NCI-H524 (cell line): ENCODE measurements at regions not wholly inside any gene's neighbourhood (a gene's known extent, or its start where the extent isn't known, plus 50 kb on each side); places are given as distances from the start of the nearest gene placed in this dataset.
"Not testable (repeated sequence)": the region's sequence is repeated elsewhere in the genome, so short reads cannot be mapped to it uniquely, and the experiment has no call there.

ENCODE experiments used
- DNase-seq, 2 experiments: peaks; one replicate each; lab custom pipeline; 2025; lab: John Stamatoyannopoulos, UW

GRCh38 chr12:77216136-77216535, 150.8 kb upstream of the E2F7 start:
- not testable (repeated sequence) for DNase-seq

GRCh38 chr12:77214136-77214535, 148.8 kb upstream of the E2F7 start:
- DNase-seq = no peak

DNA sequence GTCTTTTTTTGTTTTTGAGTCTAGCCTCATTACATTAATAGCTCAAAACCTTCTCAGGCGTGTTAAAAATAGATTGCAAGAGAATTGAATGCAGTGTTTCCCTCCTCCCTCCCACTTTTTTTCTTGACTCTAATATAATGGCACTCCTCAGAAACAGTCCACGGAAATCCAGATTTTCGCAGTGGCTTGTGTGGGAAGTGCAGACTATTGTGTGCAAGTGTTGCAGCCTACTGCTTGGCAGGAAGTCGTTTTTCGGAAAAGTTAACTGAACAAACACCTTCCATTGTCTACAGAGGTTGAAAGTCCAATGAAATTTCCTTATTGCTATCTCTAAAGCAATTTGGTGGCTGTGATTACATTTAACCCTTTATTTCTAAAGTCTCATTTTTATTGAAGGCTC, 147.9 kb upstream of the E2F7 start:
- no peak for DNase-seq

DNA sequence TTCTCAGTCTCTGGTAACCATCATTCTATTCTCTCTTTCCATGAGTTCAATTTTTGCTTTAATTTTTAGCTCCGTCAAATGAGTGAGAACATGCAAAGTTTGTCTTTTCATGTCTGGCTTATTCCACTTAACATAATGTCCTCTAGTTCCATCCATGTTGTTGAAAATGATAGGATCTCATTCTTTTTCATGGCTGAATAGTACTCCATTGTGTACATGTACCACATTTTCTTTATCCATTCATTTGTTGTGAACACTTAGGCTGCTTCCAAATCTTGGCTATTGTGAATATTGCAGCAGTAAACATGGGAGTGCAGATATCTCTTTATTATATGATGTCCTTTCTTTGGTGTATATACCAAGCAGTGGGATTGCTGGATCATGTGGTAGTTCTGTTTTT, 145.4 kb upstream of the E2F7 start:
- DNase-seq = no peak

DNA sequence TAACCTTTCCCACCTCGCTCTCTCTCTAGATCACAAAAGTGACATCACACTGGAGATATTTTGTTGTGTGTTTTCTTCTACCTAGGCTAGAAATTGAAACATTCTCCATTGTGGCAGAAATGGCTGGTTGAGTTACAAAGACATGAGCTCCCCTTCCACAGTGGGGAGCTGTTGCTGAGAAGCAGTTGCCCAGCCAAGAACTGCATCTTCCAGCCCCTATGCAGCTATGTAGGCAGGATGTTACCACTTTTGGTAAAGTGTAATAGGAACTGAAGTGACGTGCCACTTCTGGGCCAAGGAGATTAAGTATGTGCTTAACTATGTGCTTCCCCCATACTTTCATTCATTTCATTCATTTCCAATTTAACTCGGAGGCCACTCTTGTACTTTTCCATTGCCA, 138.7 kb upstream of the E2F7 start:
- DNase-seq = peak; percentile 18 to 72

GRCh38 chr12:77202457-77203060, 137.2 kb upstream of the E2F7 start:
- no peak for DNase-seq

- DNase-seq = no peak
Measured at GRCh38 chr12:77189901-77190416, 124.6 kb upstream of the E2F7 start.

DNA sequence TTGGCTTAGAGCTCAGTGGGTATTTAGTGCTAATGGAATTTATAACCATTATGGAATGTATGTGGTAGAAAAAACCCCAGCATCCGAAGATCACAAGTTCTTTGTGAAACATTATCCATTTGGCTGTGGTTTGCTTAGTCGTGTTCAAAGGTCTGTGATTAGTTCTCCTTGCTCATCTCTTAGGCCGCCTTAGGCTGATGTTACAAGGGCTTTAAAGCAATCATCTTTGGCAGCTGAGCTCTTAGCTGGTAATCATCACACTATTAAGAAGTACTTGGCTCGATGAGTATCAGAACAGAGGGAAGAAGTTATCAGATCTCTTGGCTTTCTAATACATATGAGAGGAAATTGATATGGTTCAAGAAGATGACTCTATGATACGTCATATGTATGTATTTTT, 124.1 kb upstream of the E2F7 start:
- peak; percentile 12 to 59 for DNase-seq

- DNase-seq = no peak
Measured at GRCh38 chr12:77179515-77179914, 114.1 kb upstream of the E2F7 start.

GRCh38 chr12:77167801-77168200, 102.4 kb upstream of the E2F7 start:
- DNase-seq = no peak

DNA sequence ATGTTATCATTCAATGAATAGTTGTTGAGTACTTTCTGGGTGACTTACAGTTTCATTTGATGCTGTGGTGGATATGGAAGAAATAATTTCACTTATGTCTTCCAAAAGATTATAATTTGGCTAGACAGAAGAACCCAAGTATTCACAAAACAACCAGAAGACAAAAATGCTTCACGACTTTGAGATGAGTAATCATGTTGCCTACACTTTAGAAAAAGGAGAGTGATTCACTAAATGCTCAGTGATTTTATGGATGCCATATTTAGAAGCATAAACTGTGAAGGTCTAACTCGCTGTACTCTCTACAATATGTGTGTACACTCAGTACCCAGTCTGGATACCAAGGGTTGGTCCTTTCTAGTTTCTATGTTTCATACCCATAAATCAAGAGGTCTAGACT, 101.3 kb upstream of the E2F7 start:
- DNase-seq = no peak

- no peak for DNase-seq
Measured at GRCh38 chr12:77163074-77164038, 98.0 kb upstream of the E2F7 start.

- DNase-seq = peak; percentile 70 to 88
Measured at GRCh38 chr12:77161944-77162343, 96.6 kb upstream of the E2F7 start.

DNA sequence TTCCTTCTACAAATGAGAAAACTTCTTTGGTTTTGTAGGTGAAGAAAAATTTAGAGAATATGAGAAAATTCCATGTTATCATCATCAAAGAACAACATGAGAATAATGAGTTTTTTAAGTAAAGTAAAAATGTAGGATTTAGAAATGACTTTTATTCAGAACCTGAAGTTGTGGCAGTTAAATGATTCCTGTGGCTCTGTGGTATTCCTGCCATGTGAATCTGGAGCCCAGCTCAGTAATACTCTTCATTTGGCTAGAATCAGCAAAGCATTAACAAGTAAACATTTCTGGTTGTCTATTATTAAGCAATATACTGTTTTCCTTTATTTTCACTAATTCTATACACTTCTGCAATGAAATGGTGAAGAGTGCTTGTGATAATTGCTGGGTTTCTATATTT, 95.6 kb upstream of the E2F7 start:
- no peak for DNase-seq

GRCh38 chr12:77153706-77154105, 88.3 kb upstream of the E2F7 start:
- DNase-seq = no peak

DNA sequence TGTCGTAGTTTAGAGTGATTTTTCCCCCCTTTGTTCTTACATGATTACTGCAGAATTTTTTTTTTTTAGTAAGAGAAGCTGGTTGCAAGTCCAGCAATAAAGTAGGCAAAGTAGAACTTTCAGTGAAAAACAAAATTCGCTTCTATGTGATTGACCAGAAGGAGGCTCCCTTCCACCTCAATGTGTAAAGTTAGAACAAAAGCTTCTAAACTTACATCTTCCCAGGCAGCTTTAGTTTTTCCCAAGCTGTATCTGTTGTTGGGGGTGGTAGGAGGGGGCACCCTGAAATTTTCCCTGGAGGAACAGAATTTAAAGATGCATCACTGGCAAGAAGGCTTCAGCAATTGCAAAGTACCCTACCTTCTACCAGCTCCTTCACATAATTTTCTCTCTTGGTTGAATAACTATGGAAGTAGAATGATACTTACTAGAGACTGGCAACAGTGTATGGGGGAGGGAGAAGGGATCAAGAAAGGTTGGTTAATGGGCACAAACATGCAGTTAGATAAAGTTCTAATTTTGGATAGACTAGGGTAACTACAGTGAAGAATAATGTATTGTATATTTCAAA, 87.3 kb upstream of the E2F7 start:
- DNase-seq = peak in 1 of 2 experiments; percentile 29

DNA sequence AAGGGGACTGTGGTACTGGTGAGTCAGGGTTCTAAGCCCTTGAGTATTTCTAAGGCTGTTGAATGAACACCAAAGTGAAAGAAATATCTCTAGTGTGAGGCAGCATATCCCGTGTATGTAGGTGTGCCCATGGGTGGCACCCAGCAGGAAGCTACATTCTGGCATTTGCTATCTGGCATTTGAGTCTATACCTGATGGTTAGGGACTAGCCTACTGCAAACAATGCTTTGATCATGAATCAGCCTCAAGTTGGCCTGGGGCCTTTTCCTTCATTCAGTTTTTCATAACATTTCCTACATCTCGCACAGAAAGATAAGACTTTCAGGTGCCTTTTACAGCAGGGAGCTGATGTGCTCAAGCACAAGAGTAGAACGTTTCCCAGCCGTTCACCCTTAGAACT, 85.7 kb upstream of the E2F7 start:
- DNase-seq = no peak

GRCh38 chr12:77133566-77133965, 68.2 kb upstream of the E2F7 start:
- DNase-seq = no peak

DNA sequence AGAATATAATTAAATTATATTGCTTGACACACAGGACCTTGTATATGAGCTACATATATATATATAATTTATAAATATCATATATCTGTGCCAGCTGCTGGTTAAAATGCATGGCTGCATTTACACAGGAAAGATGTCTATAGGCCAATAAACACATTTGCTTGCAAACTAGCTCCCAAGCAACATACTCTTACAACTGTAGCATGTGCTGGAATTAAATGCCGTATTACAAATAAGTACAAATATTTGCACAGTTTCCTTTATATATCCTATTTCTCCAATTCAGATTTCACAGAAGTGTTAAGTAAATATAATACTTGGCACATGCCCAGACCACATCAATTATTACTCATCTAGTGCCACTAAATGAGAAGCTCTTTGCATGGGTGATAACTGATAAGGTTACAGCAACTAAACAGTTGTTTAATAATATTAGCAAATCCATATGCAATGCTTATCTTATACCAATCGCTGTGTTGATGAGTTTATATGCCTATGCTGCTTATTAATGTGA, 66.7 kb upstream of the E2F7 start:
- DNase-seq = no peak

DNA sequence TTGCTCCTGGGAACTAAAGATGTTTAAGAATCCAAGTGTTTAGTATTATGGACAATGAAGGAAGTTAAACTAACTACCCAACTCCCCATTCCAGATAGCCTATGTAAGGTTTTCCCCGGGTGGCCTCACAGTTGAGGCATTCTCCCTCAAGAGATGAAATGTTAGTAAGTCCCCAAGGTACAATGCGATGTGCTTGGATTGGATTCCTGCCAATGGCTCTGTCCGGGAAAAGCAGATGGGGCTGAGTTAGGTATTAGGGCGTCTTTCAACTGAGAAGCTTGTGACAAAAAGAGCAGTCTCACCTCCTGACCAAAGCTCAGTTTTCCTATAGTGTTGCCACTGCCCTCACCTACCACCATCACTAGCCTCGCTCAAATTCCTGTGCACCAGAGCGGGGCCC, 64.8 kb upstream of the E2F7 start:
- peak in 1 of 2 experiments; percentile 46 for DNase-seq

GRCh38 chr12:77124767-77125166, 59.4 kb upstream of the E2F7 start:
- DNase-seq = no peak

GRCh38 chr12:77122661-77123060, 57.3 kb upstream of the E2F7 start:
- no peak for DNase-seq

- no peak for DNase-seq
Measured at GRCh38 chr12:77122236-77122635, 56.9 kb upstream of the E2F7 start.
